Loucy (cell line): ENCODE measurements at regions not wholly inside any gene's neighbourhood (a gene's known extent, or its start where the extent isn't known, plus 50 kb on each side); places are given as distances from the start of the nearest gene placed in this dataset.

Source experiments
- H2AFZ ChIP-seq: fragments of 200-600 bp; sonication (generic); 2 replicates; pipeline ENCODE4 v1.6.0; 2016; ENCODE audit warnings: antibody characterized with exemption, mild to moderate bottlenecking, low read length, moderate library complexity
- H3F3A ChIP-seq: fragments of 200-600 bp; 2 replicates; pipeline ENCODE4 v1.6.0; 2016; ENCODE audit warnings: antibody characterized with exemption, low read depth, mild to moderate bottlenecking
- H3K27me3 ChIP-seq: fragments of 200-600 bp; sonication (generic); 2 replicates; pipeline ENCODE4 v1.6.1; 2014; ENCODE audit warnings: low read length, mild to moderate bottlenecking; ENCODE audit not compliant: insufficient read depth, poor library complexity, severe bottlenecking
- H3K36me3 ChIP-seq: fragments of 200-600 bp; sonication (generic); 2 replicates; pipeline ENCODE4 v1.6.1; 2016; ENCODE audit warnings: low read length; ENCODE audit not compliant: insufficient read depth
- H3K4me1 ChIP-seq: fragments of 200-600 bp; sonication (generic); 2 replicates; pipeline ENCODE4 v1.5.1; 2014; ENCODE audit warnings: low read length, mild to moderate bottlenecking; ENCODE audit not compliant: insufficient read depth, poor library complexity, severe bottlenecking
- H3K4me2 ChIP-seq: fragments of 200-600 bp; sonication (generic); 2 replicates; pipeline ENCODE4 v1.6.0; 2014; ENCODE audit warnings: antibody characterized with exemption, low read length, low read depth, mild to moderate bottlenecking; ENCODE audit not compliant: poor library complexity, severe bottlenecking
- H3K4me3 ChIP-seq: fragments of 200-600 bp; sonication (generic); 2 replicates; pipeline ENCODE4 v1.5.1; 2014; ENCODE audit warnings: low read length, mild to moderate bottlenecking, mixed read lengths; ENCODE audit not compliant: poor library complexity, severe bottlenecking
- H3K79me2 ChIP-seq: fragments of 200-600 bp; sonication (generic); 2 replicates; pipeline ENCODE4 v1.6.1; 2014; ENCODE audit warnings: low read length; ENCODE audit not compliant: insufficient read depth
- H3K9ac ChIP-seq: fragments of 200-600 bp; sonication (generic); 2 replicates; pipeline ENCODE4 v1.6.0; 2014; ENCODE audit warnings: mild to moderate bottlenecking, low read depth, low read length, moderate library complexity; ENCODE audit not compliant: poor library complexity, severe bottlenecking
- H3K9me2 ChIP-seq: fragments of 200-600 bp; sonication (generic); replicated peaks from 2 replicates; pipeline ENCODE4 v1.6.1; 2016; ENCODE audit warnings: low read depth, low read length, mixed read lengths
- H3K9me3 ChIP-seq: fragments of 200-600 bp; sonication (generic); 2 replicates; pipeline ENCODE4 v1.6.1; 2014; ENCODE audit warnings: mild to moderate bottlenecking, antibody characterized with exemption, low read length, low read depth; ENCODE audit not compliant: insufficient read depth
- H4K20me1 ChIP-seq: fragments of 200-600 bp; sonication (generic); 2 replicates; pipeline ENCODE4 v1.6.0; 2014; ENCODE audit warnings: antibody characterized with exemption, low read length, mild to moderate bottlenecking; ENCODE audit not compliant: insufficient read depth, poor library complexity, severe bottlenecking
- CTCF ChIP-seq: fragments of 200-600 bp; sonication (generic); conservative IDR thresholded peaks from 2 replicates; pipeline ENCODE4 v1.5.1; 2014; ENCODE audit warnings: mild to moderate bottlenecking, antibody characterized with exemption, low read length
- EZH2phosphoT487 ChIP-seq: fragments of 200-600 bp; IDR thresholded peaks from 2 replicates; pipeline ENCODE4 v1.6.1; 2018; ENCODE audit warnings: antibody characterized with exemption, mild to moderate bottlenecking, moderate library complexity, borderline replicate concordance

GRCh38 chr4:57443308-57443707 lies 333.1 kb upstream of the IGFBP7 start:
- Histone ChIP-seq H3K4me2 (no peak overlapping the region), H3K9ac (no peak overlapping the region), H3K9me2 (no peaks in the 10 kb centered on the region), H3K4me3 (no peak overlapping the region), H3F3A (no peaks in the 10 kb centered on the region), H3K9me3 (no peaks in the 10 kb centered on the region), H3K27me3 (no peaks in the 10 kb centered on the region), H3K4me1 (no peaks in the 10 kb centered on the region), H3K36me3 (no peaks in the 10 kb centered on the region), H4K20me1 (no peaks in the 10 kb centered on the region), H3K79me2 (no peaks in the 10 kb centered on the region), H2AFZ (no peak overlapping the region)
- no peak for TF ChIP-seq EZH2phosphoT487
- no peak for TF ChIP-seq CTCF

- Histone ChIP-seq H2AFZ (peak overlapping the region; percentile 15; the same call in 1 of the 2 replicates), H3K4me3 (no peak overlapping the region), H3K27me3 (no peaks in the 10 kb centered on the region), H3K4me2 (no peak overlapping the region), H3K9me3 (no peaks in the 10 kb centered on the region), H3K9ac (no peak overlapping the region), H3K79me2 (no peaks in the 10 kb centered on the region), H3K9me2 (no peaks in the 10 kb centered on the region), H3F3A (no peaks in the 10 kb centered on the region), H3K4me1 (no peaks in the 10 kb centered on the region), H4K20me1 (no peaks in the 10 kb centered on the region), H3K36me3 (no peaks in the 10 kb centered on the region)
- no peak for TF ChIP-seq EZH2phosphoT487
- peak; percentile 85 for TF ChIP-seq CTCF
Measured at GRCh38 chr4:57442831-57443291, 332.7 kb upstream of the IGFBP7 start.

- H3K9me2 ChIP-seq, result no peaks in the 10 kb centered on the region
- H3K4me3 ChIP-seq, result no peak overlapping the region
- no peak overlapping the region for H3K4me2 ChIP-seq
- H3K9ac ChIP-seq, result no peak overlapping the region
- no peaks in the 10 kb centered on the region for H3K4me1 ChIP-seq
- no peaks in the 10 kb centered on the region for H3K79me2 ChIP-seq
- H3K36me3 ChIP-seq, result no peaks in the 10 kb centered on the region
- no peaks in the 10 kb centered on the region for H3F3A ChIP-seq
- TF ChIP-seq CTCF, result no peak
- no peak for TF ChIP-seq EZH2phosphoT487
- no peaks in the 10 kb centered on the region for H4K20me1 ChIP-seq
- no peaks in the 10 kb centered on the region for H3K27me3 ChIP-seq
- H2AFZ ChIP-seq, result peak overlapping the region; percentile 15; the same call in 1 of the 2 replicates
- H3K9me3 ChIP-seq, result no peaks in the 10 kb centered on the region
Measured at GRCh38 chr4:57442241-57442640, 332.1 kb upstream of the IGFBP7 start.
